Non-pigmented ciliary epithelial cell (primary cell): ENCODE measurements at regions not wholly inside any gene's neighbourhood (a gene's known extent, or its start where the extent isn't known, plus 50 kb on each side); places are given as distances from the start of the nearest gene placed in this dataset.
"Not testable (repeated sequence)": the region's sequence is repeated elsewhere in the genome, so short reads cannot be mapped to it uniquely, and the experiment has no call there.

Experiments
- DNase-seq: peaks from one replicate; pipeline ENCODE4 v3.0.0-alpha.2; 2010; ENCODE audit warnings: low read depth

DNA sequence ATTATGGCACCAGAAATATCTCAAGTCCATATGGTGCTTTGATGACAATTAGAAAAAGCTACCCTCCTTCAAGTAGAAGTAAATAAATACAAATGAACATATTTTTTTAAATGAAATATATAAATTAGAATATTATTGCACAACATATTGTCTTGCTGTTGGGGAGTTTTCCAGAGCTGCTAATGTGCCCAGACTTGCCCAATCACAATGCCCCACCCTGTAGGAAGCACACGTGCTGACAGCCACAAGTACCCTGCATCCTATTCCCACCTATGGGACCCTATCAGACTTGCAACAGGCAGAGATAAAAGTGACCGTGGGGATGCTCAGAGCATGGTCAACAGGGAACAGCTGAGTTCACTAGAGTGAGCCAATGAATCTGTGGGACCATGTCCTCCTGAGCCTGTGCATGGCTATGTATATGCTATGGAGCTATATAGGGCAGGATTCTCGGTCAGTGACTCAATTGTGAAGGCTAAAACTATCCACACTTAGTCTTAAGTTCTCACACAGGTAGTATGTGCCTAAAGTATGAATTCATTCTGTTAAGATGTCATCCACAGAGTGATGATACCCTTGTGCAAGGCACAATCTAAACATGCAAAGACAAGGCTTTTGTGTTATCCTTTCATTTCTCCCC, 336.0 kb downstream of the HGF start:
- no peak for DNase-seq

DNA sequence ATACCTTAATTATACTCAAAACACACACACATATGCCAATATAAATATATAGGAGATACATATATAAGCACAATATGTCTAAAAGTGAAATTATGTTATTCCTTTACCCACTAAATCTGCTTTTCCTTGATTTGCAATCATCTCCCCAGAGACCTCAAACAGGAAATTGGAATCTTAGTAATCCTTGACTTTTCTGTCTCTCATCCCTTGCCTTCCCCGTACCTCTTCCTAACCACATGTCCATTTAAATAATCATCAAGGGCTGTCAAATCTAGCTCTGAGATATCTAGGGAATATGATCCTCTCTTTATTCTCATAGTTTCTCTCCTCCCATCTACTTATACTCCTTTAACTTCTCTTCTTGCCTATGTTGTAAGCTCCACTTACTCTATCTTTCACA, 336.6 kb downstream of the HGF start:
- no peak for DNase-seq

DNA sequence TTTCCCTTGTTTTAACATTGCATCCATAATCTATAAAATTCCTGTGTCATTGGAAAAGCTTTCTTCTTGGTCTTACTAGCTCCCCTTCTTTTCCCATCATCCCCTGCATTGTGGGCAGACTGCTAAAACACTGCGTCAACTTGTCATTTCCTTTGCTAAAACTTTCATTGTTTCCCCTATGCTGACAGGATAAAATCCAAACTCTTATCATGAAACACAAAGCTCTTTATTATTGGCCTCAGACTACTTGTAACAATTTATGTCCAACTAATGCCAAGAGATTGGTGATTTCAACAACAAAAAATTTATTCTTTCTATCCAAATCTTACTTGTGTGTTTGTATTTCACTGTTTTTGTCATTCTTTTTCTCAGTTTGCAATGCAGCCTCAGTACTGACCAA, 339.1 kb downstream of the HGF start:
- no peak for DNase-seq

DNA sequence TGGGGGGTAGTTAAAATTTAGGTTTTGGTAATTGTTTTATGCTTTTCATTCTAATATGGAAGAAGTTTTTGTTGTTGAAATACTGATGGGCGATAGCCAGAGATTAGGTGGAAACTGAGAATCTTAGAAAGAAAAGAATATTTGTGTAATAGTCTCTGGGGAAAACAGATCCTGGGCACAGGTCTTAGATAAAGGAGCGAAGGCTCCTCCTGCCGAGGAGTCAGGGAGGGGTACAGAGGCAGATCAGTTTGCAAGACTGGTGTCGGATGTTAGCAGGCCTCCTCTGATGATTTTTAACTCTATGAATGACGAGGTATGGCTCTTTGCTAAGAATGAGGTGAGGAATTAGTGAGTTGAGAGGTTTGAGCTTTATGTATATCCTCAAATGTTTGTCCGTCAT, 339.7 kb downstream of the HGF start:
- DNase-seq = no peak

DNA sequence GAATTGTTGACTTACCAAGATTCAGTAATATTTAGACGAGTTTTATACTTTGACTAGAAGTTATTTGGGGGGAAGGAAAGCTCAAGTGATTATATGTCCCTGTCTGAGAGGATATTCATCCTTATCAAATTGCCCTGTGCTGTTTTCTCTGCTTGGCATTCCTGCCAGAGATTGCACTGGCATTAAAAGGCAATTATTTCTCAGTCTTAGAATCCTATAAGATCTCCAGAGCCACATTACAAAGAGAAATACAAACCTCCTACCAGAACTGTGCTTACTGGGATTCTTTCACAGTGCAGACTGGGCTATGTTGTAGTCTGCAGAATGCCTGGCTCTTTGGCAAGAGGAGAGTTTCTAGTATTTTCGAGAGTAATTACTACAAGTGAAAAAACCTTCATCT, 342.4 kb downstream of the HGF start:
- no peak for DNase-seq

DNA sequence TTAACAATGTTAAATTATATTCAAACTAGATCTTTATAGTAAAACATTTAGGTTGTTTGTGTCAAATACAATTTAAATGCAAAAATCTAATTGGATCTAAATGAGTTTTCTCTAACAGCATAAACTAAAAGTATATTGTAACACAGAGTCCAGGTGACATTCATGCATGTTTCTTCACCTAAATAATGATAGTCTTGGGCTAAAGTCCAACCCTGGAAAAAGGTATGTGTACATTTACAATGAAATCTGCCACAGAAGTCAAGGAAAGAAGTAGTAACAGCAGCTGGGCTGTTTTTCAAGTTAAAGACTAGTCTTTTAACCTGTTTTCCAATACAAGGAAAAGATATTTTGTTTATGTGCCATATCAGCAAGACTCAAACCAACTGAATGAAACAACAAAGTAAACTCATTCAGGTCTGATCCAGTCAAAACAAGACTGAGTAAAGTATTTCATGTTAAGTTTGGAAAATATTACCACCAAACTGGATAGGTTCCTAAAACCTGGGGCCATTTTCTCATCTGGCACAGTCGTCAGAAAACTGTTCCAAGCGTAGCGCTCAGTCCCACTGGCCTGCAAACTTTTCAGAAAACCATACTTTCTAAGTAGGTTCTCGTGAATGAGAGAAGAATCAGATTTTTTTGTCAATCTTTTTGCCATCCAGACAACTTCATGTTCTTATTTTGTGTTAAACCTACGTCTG, 349.2 kb downstream of the HGF start:
- DNase-seq = no peak

DNA sequence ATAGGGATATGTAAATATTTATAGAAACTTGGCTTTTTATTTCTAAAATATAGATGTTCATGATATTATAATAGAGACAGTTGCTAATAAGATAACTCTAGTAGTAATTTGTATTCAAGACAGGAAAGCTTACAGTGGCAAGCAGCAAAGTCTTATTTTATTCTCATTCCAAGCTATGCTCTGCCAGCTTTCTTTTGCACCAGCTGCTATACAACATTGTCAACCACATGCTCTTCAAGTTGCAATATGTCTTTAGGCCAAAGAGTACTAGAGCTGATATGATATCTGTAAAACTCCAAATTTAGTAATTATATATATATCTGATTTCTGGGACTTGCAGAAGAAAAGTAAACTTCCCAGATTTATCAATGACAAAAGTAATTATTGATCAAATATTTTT, 350.1 kb downstream of the HGF start:
- no peak for DNase-seq

DNA sequence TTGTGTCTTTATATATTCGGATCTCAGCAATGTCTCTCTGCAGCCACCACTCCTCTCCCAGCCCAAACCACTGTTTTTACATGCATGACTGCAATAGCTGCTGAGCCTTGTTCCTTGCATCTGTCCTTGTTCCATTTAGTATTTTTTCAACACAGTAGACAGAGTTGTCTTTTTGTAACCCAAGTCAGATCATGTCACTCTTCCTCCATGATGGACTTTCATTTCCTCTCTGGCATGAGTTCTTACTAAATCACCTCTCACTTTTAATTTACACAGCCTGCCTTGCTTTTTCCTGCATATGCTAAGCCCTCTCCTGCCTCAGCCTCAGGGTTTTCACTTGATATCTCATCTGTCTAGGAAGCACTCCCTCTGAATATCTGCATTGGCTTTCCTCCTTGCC, 353.2 kb downstream of the HGF start:
- DNase-seq = no peak

DNA sequence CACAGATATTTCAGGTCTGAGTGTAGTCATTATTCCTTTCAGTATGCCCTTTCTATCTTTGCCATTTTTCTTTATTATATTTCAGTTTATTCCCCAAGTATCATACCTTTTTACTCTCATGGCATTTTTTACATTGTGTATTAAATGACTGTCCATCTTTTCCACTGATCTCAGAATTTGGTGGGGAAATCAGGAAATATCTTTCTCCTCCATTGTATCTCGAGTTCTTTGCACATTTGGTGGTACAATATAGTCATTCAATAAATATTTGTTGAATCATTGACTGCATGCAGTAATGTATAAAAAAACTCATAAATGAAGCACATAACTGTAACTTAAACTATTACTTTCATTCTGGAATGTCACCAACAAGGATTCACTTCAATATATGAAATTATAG, 354.7 kb downstream of the HGF start:
- DNase-seq = peak; percentile 24

DNA sequence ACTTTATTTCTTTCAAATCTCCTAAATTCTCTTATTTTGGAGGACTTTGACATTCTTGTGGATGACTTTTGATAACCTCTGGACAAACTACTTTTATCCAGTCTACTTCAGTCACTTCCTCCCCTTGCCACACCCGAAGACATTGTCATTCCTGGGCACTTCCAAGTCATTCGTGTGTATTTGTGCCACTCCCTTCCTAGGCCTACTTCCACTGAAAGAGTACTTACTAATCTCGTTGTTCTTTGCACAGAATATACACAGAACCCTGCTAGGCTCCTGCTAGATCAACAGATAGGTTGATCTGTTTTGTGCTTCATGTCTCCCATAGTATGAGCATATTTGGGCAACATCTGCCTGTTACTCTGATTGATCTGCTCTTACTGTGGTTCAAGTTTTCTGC, 355.4 kb downstream of the HGF start:
- no peak for DNase-seq

DNA sequence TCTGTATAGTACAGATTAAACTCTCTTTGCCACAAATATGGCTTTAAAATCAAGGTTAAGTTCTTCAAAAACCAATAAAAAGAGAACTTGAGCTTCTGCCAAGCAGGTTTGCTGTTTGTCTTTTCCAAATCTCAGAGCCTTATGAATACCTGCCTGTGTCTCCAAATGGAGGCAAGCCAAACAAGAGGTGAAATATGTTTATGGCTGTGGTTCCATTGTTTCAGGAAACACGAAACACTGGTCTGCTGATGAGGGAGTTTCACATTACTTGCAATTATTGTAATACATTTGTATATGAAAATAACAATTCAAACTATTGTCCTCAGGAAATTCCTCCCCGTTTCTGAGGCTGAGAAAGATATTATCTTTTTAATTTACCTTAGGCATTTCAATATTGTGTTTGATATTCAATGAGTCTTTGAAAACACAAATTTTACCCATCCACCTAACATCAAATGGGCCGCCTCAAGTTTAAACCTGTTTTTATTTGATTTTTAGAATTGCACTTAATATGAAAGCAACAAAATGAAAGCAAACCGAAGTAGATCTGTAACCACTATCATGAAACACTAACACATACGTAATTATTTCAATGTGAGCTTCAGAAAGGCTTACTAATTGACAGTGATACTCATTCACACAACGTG, 359.3 kb downstream of the HGF start:
- DNase-seq = no peak

DNA sequence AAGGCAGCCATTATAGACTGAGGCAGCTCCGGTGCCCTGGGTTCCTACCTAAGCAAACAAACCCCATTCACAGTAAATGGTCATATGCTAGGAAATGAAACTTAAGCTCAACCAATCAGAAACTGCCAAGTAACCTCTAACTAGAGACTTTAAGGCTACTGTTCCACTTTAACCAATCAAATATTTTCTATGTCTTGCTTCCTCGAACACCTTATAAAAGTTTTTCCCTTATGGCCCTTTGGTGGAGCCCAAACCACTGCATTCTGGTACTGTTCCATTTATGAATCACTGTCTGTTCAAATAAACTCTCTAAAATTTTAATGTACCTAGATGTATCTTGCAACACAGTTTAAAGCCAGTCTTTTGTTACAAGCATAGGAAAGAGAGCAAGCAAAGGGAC, 361.1 kb downstream of the HGF start:
- DNase-seq = no peak

DNA sequence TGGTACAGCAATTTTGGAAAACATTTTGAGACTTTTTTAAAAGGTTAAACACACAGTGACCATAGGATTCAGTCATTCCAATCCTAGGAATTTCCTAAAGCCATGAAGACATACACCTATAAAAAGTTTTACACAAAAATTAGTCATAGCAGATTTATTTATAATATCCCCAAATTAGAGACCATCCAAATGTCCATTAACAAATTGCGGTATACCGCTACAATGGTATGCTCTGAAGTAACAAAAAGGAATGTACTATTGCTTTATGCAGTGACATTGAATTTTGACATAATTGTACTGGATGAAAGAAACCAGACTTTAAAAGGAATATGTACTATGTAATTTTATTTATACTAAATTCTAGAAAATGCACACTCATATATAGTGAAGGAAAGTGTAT, 362.8 kb downstream of the HGF start:
- no peak for DNase-seq

DNA sequence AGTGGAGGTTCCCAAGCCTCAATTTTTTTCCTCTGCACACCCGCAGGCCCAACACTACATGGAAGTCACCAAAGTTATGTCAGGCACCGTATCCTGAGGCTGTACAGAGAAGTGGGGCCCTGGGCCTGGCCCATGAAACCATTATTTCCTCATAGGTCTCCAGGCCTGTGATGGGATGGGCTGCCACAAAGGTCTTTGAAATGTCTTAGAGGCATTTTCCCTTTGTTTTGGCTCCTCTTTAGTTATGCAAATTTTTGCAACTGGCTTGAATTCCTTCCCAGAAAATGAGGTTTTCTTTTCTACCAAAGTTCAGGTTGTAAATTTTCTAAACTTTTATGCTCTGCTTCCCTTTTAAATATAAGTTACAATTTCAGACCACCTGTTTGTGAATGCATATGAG, 365.2 kb downstream of the HGF start:
- no peak for DNase-seq

DNA sequence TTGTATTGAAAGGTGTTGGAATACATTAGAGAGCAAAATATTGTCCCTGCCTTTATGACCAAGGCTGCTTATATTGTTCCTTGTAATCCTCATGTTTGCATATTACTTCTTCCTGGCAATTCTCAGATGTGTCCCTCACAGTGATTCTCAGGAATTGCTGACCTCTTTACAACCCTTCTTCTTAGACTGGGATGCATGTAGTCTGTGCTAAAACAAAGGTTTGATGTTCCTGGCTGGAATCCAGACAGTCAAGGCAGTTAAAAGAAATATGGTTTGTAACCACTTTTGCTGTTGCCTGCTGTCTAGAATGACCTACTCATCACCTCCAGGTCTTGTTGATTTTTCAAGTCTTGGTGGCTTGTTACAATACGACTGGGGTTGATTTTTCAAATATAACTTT, 367.6 kb downstream of the HGF start:
- peak; percentile 43 for DNase-seq

DNA sequence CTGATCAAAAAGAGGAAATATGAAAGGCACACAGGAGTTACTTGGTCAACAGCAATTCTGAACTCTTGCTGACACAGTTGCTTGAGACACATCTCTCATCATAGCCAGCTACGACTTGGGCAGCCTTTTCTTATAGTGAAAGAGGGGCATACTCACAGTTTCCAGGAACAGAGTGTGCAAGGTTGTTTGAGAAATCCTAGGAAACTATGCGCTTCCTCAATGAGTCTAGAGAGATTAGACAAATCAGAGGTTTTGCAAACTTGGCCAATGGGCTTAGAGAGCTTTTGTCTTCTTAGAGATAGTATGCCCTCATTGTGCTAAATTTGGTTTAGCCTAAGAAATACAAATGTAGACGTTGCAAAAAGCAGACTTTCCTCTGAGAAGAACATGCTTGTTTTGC, 370.4 kb downstream of the HGF start:
- no peak for DNase-seq

DNA sequence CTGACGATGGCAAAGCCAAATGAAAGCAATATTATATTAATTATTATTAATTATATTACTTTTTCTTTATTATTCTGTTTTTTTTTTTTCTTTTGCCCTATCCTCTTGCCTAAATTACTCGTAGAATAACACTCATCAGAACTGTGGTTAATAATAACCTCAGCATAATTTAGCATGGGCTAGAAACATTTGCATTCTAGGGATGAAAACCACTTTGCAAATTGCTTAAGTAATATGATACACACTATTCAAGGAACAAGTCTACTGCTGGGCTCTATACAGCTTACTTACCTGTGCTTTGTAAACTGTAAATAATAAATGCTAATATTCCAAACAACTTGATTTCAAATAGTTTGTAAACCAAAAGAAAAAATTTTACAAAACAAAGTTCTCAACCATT, 375.8 kb downstream of the HGF start:
- DNase-seq = no peak

DNA sequence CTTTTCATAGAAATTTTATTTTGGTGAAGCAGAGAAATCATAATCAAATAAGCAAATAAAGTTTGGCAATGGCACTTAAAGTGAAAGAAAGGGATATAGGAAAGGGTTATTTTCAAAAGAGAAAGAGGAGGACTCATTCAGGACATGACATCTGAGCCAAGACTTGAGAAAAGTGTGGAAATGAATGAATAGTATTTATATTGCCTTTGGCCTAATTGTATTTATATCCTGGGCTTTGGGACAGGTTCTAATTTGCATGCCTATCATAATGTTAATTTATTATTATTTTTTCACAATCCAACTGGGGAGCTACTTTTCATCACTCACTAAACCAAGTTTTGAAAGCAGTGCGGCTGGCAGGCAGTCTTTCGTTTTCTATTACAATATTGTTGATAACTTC, 376.8 kb downstream of the HGF start:
- no peak for DNase-seq

DNA sequence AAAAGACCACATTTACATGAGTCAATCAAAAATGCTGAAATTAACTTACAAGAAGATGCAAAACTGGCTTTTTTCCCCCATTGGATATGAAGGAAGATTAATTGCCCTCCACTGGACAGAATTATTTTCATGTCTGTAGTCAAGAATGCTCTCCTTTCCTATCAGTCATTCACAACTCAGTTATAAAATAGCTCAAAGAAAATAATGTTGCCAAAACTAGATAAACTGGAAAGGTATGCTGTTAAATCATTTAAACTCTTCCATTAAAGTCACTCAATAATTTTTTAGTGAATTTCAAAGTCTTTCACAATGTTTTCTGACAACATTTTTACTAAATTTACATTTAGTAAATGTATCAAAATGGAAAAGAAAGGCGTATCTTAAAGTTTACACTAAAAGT, 384.5 kb downstream of the HGF start:
- DNase-seq = no peak

DNA sequence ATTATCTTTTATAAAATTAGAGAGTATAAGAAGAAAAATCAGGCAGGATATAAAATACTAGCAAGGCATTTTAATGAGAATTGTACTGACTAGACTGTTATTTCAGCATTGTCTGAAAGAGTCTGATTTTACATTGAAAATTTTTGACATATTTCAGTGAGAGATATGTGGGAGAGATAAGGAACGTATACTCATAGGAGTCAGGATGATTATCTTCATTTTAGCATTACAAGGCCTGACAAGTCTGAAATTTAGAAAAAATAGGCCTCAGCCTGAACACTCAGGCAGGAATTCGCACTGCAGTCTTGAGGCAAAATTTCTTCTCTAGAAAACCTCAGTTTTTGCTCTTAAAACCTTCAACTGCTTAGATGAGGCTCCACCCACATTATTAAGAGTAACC, 386.0 kb downstream of the HGF start:
- peak; percentile 4 for DNase-seq

DNA sequence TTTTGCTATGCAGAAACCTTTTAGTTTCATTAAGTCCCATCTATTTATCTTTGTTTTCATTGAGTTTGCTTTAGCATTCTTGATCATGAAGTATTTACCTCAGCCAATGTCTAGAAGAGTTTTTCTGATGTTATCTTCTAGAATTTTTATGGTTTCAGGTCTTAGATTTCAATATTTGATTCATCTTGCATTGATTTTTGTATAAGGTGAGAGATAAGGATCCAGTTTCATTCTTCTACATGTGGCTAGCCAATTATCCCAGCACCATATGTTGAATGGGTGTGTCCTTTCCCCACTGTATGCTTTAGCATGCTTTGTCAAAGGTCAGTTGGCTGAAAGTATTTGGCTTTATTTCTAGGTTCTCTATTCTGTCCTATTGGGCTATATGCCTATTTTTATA, 395.2 kb downstream of the HGF start:
- DNase-seq = not testable (repeated sequence)

DNA sequence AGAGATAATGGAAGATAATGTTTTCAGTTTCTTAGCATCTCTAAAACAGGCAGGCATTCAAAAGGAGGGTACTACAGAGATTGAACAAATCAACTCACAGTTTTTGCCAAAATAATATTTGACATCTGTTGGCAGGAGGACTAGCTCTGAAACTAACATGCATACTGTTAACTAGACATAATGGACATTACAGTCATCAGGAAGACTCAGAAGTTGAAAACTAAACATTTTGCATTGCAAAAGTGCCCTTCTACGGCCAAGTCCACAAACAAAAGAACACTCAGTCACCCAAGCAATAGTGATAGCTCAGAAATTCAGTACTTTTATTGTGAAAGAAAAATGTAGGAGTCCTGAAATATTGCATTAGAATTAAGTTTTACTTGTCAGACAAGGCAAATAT, 399.0 kb downstream of the HGF start:
- no peak for DNase-seq

DNA sequence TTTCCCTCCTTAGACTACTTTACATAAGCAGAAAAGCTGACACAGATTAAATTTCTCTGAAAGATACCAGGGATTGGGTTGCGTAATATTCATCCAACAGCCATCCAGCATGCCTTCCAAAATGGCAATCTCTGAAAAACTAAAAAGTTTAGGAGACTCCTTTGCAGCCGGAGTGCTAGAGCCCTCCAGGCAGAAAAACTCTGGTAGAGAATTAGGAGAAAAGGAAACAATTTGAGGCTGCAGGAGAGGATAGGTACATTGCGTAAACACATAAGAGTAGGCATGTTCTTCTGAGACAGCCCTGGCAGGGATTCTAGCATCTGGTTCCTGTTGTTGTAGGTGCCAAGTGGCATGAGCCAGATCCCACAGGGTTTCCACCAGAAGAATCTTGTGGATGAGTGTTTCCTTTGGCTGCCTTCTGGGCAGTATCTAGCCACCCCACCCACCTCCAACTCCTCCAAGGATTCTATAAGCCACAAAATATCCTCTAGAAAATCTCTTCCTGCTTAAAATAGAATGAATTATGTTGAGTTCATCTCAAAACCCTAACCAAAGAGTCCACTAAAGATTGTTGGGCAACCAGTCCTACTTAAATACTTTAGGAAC, 402.4 kb downstream of the HGF start:
- DNase-seq = no peak
